GM18868 (cell line): ENCODE measurements at regions not wholly inside any gene's neighbourhood (a gene's known extent, or its start where the extent isn't known, plus 50 kb on each side); places are given as distances from the start of the nearest gene placed in this dataset.
A peak's percentile ranks its signal among the peaks of the same experiment; 100 is the strongest.
"Not testable (repeated sequence)": the region's sequence is repeated elsewhere in the genome, so short reads cannot be mapped to it uniquely, and the experiment has no call there.

ENCODE experiments used
- ATAC-seq: cut with Tn5 transposase; IDR thresholded peaks from one replicate; pipeline ENCODE4 v1.9.1; 2021; ENCODE audit warnings: mild to moderate bottlenecking, moderate library complexity; ENCODE audit not compliant: unreplicated experiment

DNA sequence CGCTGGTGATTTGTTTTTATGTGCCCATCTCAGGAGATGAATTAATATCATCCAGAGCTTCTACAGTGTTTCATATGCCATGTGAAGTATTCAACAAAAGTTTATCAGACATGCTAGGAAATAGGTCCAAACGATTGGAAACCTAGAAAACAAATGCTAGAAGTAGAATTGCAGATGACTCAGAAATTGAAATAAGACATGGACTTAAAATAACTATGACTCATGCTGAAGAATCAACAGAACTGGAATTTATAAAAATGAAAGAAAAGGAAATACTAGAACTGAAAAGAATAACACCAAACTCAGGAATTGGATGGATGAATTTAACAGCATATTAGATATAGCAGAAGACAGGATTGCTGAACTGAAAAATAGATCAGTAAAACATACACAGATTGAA lies 172.7 kb upstream of the GIMD1 start:
- no peak for ATAC-seq

GRCh38 chr4:106530821-106531220 lies 162.2 kb upstream of the GIMD1 start:
- ATAC-seq, result no peak

- no peak for ATAC-seq
These were observed 161.4 kb upstream of the GIMD1 start for GRCh38 chr4:106530024-106530361.

DNA sequence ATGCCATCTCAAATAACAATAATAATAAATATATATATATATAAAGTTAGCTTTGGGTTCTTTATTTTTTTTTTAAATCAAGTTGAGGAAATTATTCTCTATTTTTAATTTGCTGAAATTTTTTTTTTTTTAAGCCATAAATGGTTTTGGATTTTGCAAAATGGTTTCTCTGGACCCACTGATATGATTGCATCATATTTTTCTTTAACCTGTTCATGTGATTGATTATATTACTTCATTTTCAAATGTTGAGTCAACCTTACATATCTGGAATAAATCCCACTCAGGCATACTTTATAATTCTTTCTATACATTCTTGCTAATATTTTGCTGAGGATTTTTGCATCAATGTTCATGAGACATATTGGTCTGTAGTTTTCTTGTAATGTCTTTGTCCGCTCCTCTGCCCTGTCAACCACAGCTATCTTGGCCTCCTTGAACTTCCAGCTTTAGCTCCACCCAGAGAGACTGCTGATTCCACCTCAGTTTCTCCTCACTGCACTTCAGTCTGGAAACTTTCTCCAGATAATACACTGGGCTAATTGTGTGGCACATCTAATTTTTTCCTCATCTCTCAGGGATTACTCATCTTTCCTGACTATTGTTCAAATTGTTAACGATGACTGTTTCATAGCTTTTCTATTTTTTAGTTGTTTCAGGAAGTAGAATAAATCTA lies 160.9 kb upstream of the GIMD1 start:
- no peak for ATAC-seq

DNA sequence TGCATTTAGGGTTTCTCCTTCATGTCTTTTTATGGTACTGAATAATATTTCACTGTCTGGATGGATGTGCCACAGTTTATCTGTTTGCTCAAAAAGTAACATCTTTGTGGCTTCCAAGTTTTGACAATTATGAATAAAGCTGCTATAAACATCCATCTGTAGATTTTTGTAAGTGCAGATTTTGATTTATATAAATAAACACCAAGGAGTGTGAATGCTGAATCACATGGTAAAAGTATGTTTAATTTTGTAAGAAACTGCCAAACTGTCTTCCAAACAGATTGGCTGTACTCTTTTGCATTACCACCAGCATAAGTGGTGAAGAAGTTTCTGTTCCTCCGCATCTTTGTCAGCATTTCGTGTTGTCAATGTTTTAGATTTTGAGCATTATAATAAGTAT lies 158.7 kb upstream of the GIMD1 start:
- ATAC-seq, result no peak

DNA sequence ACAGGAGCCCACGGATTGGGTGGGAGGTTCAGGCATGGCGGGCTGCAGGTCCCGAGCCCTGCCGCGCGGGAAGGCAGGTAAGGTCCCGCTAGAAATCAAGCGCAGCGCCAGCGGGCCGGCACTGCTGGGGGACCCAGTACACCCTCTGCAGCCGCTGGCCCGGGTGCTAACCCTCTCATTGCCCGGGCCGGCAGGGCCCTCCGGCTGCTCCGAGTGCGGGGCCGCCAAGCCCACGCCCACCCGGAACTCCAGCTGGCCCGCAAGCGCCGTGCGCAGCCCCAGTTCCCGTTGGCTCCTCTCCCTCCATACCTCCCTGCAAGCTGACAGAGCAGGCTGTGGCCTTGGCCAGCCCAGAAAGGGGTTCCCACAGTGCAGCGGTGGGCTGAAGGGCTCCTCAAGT lies 156.8 kb upstream of the GIMD1 start:
- ATAC-seq, result not testable (repeated sequence)

DNA sequence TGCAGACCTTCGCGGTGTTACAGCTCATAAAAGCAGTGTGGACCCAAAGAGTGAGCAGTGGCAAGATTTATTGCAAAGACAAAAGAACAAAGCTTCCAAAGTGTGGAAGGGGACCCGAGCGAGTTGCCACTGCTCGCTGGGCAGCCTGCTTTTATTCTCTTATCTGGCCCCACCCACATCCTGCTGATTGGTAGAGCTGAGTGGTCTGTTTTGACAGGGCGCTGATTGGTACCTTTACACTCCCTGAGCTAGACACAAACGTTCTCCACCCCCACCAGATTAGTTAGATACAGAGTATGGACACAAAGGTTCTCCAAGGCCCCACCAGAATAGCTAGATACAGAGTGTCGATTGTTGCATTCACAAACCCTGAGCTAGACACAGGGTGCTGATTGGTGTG lies 156.2 kb upstream of the GIMD1 start:
- ATAC-seq, result not testable (repeated sequence)

DNA sequence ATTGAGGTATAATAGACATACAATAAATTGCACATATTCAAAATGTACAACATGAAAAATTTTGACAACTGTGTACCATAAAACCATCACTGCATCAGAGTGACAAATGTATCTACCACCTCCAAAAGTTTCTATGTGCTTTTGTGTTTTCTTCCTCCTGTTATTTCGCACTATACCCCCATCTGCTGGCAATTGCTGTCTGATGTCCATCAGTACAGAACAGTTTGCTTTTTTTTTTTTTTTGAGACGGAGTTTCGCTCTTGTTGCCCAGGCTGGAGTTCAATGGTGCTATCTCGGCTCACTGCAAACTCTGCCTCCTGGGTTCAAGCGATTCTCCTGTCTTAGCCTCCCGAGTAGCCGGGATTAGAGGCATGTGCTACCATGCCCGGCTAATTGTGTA lies 154.3 kb upstream of the GIMD1 start:
- no peak for ATAC-seq

DNA sequence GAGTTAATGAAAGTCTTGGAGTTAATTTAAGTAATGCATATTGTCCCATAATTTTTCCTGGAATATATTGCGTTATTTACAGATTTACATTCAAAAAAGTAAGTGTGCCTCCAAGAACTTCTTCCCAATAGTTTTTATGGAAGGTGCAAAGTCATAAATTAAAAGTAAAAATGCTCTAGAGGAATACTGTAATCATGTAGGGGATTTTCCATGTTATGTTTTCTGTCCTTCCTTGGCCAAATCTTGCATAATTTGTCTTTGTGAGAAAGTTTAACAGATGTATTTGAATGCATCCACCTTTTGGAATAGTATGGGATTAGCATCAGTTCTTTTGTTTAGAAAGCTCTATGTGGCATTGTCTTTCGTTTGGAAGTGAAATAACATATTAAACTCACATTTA lies 144.1 kb upstream of the GIMD1 start:
- no peak for ATAC-seq

DNA sequence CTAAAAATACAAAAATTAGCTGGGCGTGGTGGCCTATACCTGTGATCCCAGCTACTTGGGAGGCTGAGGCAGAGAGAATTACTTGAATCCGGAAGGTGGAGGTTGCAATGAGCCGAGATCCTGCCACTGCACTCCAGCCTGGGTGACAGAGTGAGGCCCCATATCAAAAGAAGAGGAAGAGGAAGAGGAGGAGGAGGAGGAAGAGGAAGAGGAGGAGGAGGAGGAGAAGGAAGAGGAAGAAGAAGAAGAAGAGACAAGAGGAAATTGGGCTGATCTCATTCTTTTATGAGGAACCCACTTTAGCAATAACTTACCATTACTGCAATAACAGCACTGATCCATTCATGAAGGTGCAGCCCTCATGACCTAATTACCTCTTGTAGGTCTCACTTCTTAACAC lies 138.9 kb upstream of the GIMD1 start:
- ATAC-seq, result no peak

DNA sequence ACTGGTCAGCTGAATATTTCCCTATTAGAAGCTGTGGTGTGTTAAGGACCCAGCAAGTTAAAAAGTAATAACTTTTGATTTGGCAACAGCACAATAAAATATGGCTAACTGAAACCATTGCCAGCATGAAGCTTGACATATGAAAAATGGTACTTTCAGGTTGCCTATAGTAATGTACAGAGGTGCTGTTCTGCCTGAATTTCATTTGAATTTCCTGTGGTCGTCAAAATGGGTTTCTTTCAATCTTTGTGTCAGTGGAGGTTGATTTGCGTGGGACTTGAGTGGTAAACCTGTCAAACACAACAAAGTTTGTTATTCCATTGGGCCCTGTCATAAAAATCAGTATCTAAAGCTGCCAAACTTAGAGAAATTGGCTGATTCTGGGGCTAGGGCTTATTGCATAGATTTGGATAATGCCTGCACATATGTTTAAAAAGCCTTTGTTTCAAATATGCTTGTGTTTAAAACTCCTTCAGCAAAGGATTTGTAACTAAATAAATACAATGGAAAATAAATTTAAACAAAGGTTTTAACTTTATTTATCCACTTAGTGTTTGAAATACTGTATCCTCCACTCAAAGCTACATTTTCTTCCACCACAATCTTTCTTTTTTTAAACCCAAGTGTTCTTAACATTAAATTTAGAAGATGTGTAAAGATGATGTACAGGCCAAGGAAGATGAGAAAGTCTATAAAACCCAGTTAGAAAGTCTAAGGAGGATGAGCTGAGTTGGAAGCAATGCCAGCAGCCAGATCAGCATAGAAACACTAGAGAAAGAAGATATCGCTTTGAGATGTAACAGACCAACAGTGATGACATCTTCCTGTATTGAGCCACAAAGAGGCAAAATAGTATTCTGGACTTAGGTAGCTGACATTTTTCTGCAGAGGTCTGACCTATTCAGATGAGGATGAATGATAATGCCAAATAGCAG lies 134.8 kb upstream of the GIMD1 start:
- ATAC-seq, result no peak

- ATAC-seq, result peak; percentile 97
These were observed 133.6 kb upstream of the GIMD1 start for GRCh38 chr4:106502106-106502699.

GRCh38 chr4:106497271-106497670 lies 128.7 kb upstream of the GIMD1 start:
- no peak for ATAC-seq

DNA sequence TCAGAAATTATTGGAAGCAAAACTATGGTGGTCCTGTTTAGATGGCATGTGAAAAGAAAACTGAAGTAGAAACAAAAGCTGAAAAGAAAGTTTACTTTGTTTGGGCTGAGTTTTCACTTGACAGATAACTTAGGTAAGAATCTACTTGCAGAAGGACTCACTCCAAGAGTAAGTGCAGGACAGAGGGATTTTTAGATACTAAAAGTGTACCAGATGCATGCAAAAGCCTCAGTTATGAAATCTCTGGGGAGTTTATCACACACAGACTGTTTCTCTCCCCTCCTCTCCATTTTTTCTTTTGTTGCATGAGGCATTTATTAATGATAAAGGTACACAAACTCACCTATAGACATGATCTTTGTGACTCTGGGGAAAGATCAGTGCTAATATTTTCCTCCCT lies 127.5 kb upstream of the GIMD1 start:
- ATAC-seq, result no peak

DNA sequence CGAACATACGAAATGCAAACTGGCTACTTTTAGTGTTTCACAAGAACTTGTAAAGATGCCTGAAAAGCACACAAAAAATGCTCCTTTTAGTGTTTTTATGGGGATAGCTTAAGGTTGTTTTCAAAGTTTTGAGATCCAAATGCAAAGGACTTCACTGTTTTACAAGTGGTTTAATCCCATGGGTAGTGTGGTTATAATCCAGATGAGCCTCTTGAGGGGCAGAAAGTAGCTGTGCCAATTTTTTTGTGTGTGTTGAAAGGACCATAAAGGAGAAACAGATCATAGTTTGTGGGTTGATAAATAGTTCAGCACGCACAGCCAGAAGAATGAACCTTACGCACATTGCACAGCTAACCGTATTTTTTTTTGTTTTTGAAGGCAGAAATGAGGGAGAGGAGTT lies 126.9 kb upstream of the GIMD1 start:
- no peak for ATAC-seq

DNA sequence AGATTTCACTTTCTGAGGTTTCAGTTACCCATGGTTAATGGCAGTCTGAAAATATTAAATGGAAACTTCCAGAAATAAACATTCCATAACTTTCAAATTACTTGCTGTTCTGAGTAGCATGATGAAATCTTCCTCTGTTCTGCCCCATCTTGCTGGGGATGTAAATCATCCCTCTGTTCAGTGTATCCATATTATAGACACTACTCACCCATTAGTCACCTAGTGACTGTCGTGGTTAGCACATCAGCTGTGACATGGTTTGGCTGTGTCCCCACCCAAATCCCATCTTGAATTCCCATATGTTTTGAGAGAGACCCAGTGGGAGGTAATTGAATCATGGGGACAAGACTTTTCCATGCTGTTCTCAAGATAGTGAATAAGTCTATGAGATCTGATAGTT lies 125.5 kb upstream of the GIMD1 start:
- ATAC-seq, result no peak

- no peak for ATAC-seq
These were observed 124.5 kb upstream of the GIMD1 start for GRCh38 chr4:106493086-106493485.

- ATAC-seq, result no peak
These were observed 118.0 kb upstream of the GIMD1 start for GRCh38 chr4:106486533-106486932.

GRCh38 chr4:106481801-106482200 lies 113.2 kb upstream of the GIMD1 start:
- no peak for ATAC-seq

GRCh38 chr4:106478152-106478551 lies 109.6 kb upstream of the GIMD1 start:
- no peak for ATAC-seq

DNA sequence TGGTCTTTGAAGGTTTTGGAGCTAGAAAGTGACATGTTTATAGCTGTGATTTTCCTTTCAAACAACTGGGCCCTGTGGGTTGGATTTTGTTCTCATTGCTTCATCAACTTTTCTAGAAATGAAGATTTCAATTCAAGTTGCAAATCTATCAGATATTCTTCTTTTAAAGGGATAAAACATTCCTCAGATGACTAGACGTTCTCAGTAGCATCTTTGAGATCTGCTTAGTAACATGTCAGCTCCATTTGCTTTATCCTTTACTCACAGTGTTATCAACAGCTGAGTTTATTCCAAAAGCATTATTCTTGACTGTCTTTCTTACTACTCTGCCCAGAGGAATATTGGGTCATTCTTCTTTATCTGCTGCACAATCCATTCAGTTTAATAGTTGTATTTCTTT lies 108.2 kb upstream of the GIMD1 start:
- no peak for ATAC-seq

DNA sequence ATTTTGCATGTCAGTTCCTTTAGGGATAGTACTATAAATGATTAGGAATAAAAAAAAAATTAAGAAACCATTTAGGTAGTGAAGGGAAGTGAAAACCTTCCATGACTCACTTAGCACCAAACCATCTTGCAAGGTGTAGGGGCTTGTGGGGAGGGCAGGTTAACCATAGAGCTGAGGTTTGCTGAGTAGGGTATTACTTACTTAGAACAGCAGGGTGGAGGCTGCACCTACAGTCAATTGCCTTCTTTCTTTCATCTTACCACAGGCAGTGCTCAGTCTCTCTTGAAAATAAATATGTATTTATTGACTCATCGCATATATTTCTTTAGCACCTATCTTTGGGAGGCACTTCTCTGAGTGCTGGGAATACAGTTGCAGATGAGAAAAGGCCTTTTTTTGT lies 104.9 kb upstream of the GIMD1 start:
- no peak for ATAC-seq
